Tibial nerve (tissue), 4 donors: ENCODE measurements at regions not wholly inside any gene's neighbourhood (a gene's known extent, or its start where the extent isn't known, plus 50 kb on each side); places are given as distances from the start of the nearest gene placed in this dataset.

Experiments used
- DNase-seq, 2 donors: peaks; one replicate each; pipeline ENCODE4 v3.0.0-alpha.2; 2019; ENCODE audit warnings: low spot score in 2 of 2
- H3K27ac ChIP-seq, 4 donors: fragments of 200-600 bp; sonication (generic) in 3 of 4; one replicate each; pipeline ENCODE4 v1.5.1; 2017 to 2019; ENCODE audit warnings: mild to moderate bottlenecking in 1 of 4
- H3K27me3 ChIP-seq, 2 donors: fragments of 200-600 bp; sonication (generic) in 1 of 2; one replicate each; pipeline versions ENCODE4 v1.5.1 to v1.6.0; 2017 to 2019
- H3K36me3 ChIP-seq, 3 donors: fragments of 200-600 bp; sonication (generic); one replicate each; pipeline ENCODE4 v1.5.1; 2018 to 2019
- H3K4me1 ChIP-seq, 4 donors: fragments of 200-600 bp; sonication (generic) in 3 of 4; one replicate each; pipeline ENCODE4 v1.5.1; 2017 to 2019
- H3K4me3 ChIP-seq, 4 donors: fragments of 200-600 bp; sonication (generic) in 3 of 4; one replicate each; pipeline ENCODE4 v1.5.1; 2017 to 2019; ENCODE audit warnings: mild to moderate bottlenecking in 1 of 4, moderate library complexity in 1 of 4
- H3K9me3 ChIP-seq, 4 donors: fragments of 200-600 bp; sonication (generic) in 3 of 4; one replicate each; pipeline ENCODE4 v1.5.1; 2017 to 2019
- CTCF ChIP-seq, 5 experiments: fragments of 200-600 bp in 3 of 5; fragments of 450-650 bp in 2 of 5; sonication (generic) in 3 of 5; IDR thresholded peaks; one replicate each; pipeline ENCODE4 v1.5.1; 2016 to 2019; ENCODE audit warnings: antibody characterized with exemption in 5 of 5, mild to moderate bottlenecking in 3 of 5, moderate library complexity in 2 of 5
- EP300 ChIP-seq, 2 donors: sonication (generic); formaldehyde crosslinking; IDR thresholded peaks; one replicate each; pipeline ENCODE4 v1.6.1; 2017; ENCODE audit warnings: antibody characterized with exemption in 2 of 2, mild to moderate bottlenecking in 1 of 2
- POLR2A ChIP-seq, 2 donors: fragments of 450-650 bp; IDR thresholded peaks; one replicate each; pipeline ENCODE4 v1.6.1; 2017; ENCODE audit warnings: antibody characterized with exemption in 2 of 2, mild to moderate bottlenecking in 2 of 2, moderate library complexity in 2 of 2
- WGBS, 2 donors: methylation state at CpG; one replicate each; pipeline ENCODE4 v1.1.5; 2018; 5-methylcytosine and 5-hydroxymethylcytosine counted together

DNA sequence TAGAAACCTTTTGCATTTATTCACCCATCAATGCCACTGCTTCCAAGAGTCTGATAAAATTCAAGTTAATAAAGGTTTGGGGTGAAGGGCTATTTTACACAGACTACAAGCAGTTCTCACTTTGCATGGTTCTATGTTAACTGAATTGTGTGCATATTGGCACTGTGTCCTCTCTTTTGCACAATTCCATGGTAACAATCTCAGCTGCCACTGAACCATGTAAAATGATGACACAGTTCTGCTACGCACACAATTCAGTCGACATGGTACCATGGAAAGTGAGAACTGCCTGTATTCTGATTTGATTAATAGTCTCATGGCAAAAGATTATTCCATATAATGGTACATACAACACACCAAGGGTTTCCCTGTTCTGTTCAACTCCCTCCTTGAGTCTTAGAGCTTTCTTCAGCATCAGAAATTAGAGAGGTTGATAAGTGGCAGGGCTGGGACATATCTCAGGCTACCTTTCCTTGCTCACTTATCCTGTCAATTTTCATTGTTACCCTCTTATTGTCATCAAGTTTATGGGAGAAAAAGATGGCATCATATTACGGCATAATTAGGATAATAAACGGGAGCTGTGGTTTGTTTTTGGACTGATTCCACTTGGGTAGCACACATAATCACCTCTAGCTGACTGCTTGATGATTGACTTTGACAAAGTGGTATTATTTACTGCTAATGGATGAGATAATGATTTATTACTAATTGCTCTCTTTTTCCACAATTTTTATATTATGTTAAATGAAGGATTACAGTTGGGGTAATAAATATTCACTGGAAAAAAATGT, 139.3 kb upstream of the CREB1 start:
- no peak overlapping the region for H3K27ac ChIP-seq
- no peak for DNase-seq
- H3K27me3 ChIP-seq, result no peaks in the 10 kb centered on the region
- no peak overlapping the region for H3K4me3 ChIP-seq
- no peak for TF ChIP-seq EP300 (IDR thresholded peaks at IDR 0.05)
- no peak for TF ChIP-seq CTCF (IDR thresholded peaks at IDR 0.05)
- TF ChIP-seq POLR2A (IDR thresholded peaks at IDR 0.05), result no peak
- H3K9me3 ChIP-seq, result peaks cover 0 to 5% (median 0%) of the 10 kb centered on the region in 4 donors
- no peaks in the 10 kb centered on the region for H3K4me1 ChIP-seq
- 79 to 85% methylated on average over 4 of the region's 4 CpGs for WGBS, 2 donors
- H3K36me3 ChIP-seq, result no peaks in the 10 kb centered on the region

- 46 to 67% methylated on average over 4 of the region's 4 CpGs for WGBS, 2 donors
- H3K36me3 ChIP-seq, result no peaks in the 10 kb centered on the region
Measured at GRCh38 chr2:207394203-207394781, 135.5 kb upstream of the CREB1 start.

DNA sequence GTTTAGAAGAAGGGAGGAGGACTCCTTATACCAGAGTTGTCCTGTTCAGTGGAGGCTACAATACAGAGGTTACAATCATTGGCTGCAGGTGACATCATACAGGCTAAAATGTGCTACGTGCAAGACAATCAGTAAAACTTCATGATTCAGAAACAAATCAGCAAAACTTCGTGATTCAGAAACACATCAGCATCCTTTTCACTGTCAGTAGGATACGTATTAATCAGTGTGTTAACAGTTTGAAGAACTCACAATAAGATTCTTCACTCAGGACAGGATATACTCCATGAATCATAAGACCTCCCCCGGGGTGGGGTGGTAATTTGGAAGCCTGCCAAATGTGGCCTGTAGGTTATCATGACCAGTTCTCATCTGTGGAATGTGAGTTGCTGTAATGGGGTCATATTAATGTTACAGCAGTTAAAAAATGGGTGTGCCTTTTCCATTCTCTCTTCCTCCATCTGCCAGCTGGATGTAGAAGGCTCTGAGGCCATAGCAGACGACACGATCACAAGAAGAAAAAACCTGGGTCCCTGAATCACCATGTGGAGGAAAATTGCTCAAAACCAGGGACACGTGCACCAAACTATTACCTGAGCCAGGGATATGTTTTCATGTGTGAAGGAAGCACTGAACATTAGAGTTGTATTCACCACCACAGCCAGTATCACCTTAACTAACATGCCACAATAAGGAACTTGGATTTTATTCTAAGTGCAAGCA, 134.8 kb upstream of the CREB1 start:
- peaks cover 0 to 6% (median 0%) of the 10 kb centered on the region in 4 donors for H3K9me3 ChIP-seq
- no peak overlapping the region for H3K27ac ChIP-seq
- no peak overlapping the region for H3K4me3 ChIP-seq
- H3K27me3 ChIP-seq, result no peaks in the 10 kb centered on the region
- TF ChIP-seq CTCF (IDR thresholded peaks at IDR 0.05), result no peak
- TF ChIP-seq POLR2A (IDR thresholded peaks at IDR 0.05), result no peak
- no peak for TF ChIP-seq EP300 (IDR thresholded peaks at IDR 0.05)
- no peak for DNase-seq
- H3K4me1 ChIP-seq, result no peaks in the 10 kb centered on the region
- H3K36me3 ChIP-seq, result no peaks in the 10 kb centered on the region
- 50 to 60% methylated on average over 7 of the region's 7 CpGs for WGBS, 2 donors

More at GRCh38 chr2:207394203-207394781, 135.5 kb upstream of the CREB1 start:
- H3K4me3 ChIP-seq, result no peak overlapping the region
- no peaks in the 10 kb centered on the region for H3K4me1 ChIP-seq
- no peak for DNase-seq
- no peaks in the 10 kb centered on the region for H3K27me3 ChIP-seq
- TF ChIP-seq CTCF (IDR thresholded peaks at IDR 0.05) (no peak), POLR2A (IDR thresholded peaks at IDR 0.05) (no peak), EP300 (IDR thresholded peaks at IDR 0.05) (no peak)
- H3K27ac ChIP-seq, result no peak overlapping the region
- H3K9me3 ChIP-seq, result peaks cover 0 to 6% (median 0%) of the 10 kb centered on the region in 4 donors

DNA sequence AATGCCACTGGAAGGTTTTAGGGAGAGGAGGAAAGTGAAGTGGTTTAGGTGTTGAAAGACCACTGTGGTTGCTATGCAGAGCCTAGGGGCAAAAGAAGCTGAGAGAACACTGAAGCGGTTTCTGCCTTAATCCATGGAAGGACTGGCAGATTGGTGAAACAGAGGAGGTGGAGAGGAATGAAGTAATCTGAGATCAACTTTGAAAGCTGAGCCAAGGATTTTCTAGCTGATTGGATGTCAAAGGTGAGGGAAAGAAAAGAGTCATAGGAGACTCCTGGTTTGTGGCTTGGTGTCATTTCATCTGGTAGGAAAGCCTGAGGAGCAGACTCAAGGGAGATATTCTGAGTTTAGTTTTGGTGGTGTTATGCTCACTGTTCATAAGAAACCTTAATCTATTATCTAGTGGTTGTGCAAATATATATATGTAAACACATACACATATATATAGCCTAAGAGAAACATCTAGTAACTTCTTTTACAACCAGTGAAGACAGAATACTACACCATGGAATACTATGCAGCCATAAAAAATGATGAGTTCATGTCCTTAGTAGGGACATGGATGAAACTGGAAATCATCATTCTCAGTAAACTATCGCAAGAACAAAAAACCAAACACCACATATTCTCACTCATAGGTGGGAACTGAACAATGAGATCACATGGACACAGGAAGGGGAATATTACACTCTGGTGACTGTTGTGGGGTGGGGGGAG, 134.1 kb upstream of the CREB1 start:
- WGBS, 2 donors, result 92 to 96% methylated on average over 2 of the region's 2 CpGs
- TF ChIP-seq POLR2A (IDR thresholded peaks at IDR 0.05) (no peak), CTCF (IDR thresholded peaks at IDR 0.05) (no peak), EP300 (IDR thresholded peaks at IDR 0.05) (no peak)
- no peak overlapping the region for H3K27ac ChIP-seq

More for the DNA sequence above, 134.1 kb upstream of the CREB1 start:
- DNase-seq, result no peak
- no peak overlapping the region for H3K4me3 ChIP-seq
- H3K4me1 ChIP-seq, result no peaks in the 10 kb centered on the region
- H3K27me3 ChIP-seq, result no peaks in the 10 kb centered on the region
- peaks cover 0 to 6% (median 0%) of the 10 kb centered on the region in 4 donors for H3K9me3 ChIP-seq
- H3K36me3 ChIP-seq, result no peaks in the 10 kb centered on the region
